ENCODE measurements at regions not wholly inside any gene's neighbourhood (a gene's known extent, or its start where the extent isn't known, plus 50 kb on each side); places are given as distances from the start of the nearest gene placed in this dataset.
A peak's percentile ranks its signal among the peaks of the same experiment; 100 is the strongest.

DNA sequence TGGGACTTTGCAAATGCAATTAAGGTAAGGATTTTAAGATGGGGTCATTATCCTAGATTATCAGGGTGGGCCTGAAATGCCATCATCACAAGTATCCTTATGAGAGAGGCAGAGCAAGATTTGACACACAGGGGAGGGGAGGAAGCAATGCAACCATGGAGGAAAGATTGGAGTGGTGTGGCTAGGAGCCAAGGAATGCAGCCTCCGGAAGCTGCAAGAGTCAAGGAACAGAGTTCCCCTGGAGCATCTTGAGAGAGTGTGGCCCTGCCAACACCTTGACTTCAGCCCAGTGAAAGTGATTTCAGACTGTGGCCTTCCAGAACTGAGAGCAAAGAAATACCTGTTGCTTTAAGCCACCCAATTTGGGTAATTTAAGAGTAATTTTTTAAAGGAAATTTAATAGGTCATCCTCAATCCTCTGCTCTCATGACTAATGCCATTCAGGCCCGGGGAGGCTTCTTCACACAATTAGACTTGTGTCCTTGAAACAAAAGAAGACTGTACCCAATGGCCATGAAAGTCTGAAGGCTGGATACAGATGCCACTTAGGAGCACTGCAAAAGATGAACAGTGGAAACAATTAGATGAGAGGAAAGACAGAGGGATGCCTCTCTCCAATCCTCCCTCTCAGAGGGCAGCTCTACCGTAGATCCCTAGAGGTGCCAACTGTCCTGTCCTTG, 250.3 kb upstream of the ID2 start:
- no peak for DNase-seq
- no peak overlapping the region for H3K27ac ChIP-seq
- no peaks in the 10 kb centered on the region for H3K9me3 ChIP-seq
- no peaks in the 10 kb centered on the region for H3K36me3 ChIP-seq
- no peaks in the 10 kb centered on the region for H3K27me3 ChIP-seq
- peaks cover 0 to 51% (median 0%) of the 10 kb centered on the region in 12 donors for H3K4me1 ChIP-seq
- intact Hi-C loops (cut with DNase I) = no loop called here
- H3K4me3 ChIP-seq = no peak overlapping the region
- WGBS, 4 donors = 69 to 86% (median 78%) methylated on average over 3 of the region's 3 CpGs
- ATAC-seq = no peak
- TF ChIP-seq, protein P1, sequence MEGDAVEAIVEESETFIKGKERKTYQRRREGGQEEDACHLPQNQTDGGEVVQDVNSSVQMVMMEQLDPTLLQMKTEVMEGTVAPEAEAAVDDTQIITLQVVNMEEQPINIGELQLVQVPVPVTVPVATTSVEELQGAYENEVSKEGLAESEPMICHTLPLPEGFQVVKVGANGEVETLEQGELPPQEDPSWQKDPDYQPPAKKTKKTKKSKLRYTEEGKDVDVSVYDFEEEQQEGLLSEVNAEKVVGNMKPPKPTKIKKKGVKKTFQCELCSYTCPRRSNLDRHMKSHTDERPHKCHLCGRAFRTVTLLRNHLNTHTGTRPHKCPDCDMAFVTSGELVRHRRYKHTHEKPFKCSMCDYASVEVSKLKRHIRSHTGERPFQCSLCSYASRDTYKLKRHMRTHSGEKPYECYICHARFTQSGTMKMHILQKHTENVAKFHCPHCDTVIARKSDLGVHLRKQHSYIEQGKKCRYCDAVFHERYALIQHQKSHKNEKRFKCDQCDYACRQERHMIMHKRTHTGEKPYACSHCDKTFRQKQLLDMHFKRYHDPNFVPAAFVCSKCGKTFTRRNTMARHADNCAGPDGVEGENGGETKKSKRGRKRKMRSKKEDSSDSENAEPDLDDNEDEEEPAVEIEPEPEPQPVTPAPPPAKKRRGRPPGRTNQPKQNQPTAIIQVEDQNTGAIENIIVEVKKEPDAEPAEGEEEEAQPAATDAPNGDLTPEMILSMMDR (IDR thresholded peaks at IDR 0.05) = no peak
- no peak for TF ChIP-seq POLR2A (IDR thresholded peaks at IDR 0.05)

DNA sequence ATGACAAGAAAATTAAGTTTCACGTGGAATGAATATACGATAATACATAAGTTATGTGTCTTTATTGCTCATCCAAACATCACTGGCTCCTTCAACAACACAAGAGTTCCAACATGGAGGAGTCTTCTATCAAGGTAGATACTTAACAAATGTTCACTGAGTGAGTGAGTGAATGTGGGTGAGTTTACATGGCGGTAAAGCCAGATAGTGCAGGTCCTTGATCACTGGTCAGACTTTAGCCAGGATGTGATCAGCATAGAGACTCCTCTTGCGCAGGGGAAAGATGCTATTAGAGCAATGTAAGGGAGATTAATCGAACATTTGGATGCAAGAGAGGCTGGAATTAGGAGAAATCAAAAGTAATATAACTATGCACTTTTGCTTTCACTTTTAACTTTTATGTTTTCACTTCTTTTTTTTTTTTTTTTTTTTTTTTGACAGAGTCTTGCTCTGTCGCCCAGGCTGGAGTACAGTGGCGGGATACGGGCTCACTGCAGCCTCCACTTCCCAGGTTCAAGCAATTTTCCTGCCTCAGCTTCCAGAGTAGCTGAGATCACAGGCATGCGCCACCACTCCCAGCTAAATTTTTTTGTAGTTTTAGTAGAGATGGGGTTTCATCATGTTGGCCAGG, 249.0 kb upstream of the ID2 start:
- ATAC-seq = no peak
- DNase-seq = no peak
- no peak overlapping the region for H3K4me3 ChIP-seq
- H3K27me3 ChIP-seq = no peaks in the 10 kb centered on the region
- 90 to 94% (median 92%) methylated on average over 9 of the region's 9 CpGs for WGBS, 4 donors
- peaks cover 0 to 43% (median 0%) of the 10 kb centered on the region in 12 donors for H3K4me1 ChIP-seq
- intact Hi-C loops (cut with DNase I) = no loop called here
- no peaks in the 10 kb centered on the region for H3K36me3 ChIP-seq
- H3K9me3 ChIP-seq = no peaks in the 10 kb centered on the region
- peak overlapping the region in 1 of 12 donors; percentile 63 for H3K27ac ChIP-seq
- TF ChIP-seq POLR2A (IDR thresholded peaks at IDR 0.05) = no peak
- TF ChIP-seq, protein P1 (IDR thresholded peaks at IDR 0.05) = no peak

DNA sequence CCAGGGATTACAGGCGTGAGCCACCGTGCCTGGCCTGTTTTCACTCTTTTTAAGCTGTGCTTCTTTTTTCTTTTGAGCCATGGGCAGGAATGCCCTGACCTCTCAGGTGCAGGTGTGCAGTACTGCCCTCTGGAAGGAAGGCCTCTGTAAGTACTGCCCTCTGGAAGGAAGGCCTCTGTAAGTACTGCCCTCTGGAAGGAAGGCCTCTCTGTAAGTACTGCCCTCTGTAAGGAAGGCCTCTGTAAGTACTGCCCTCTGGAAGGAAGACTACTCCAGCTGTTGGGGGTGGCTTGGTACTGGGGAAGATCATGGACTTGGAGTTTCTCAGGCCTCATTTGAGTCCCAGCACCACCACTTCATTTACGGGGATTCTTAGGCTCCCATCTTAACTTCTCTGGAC, 248.5 kb upstream of the ID2 start:
- no peak for ATAC-seq
- H3K27me3 ChIP-seq = no peaks in the 10 kb centered on the region
- peak overlapping the region in 1 of 12 donors; percentile 63 for H3K27ac ChIP-seq
- H3K36me3 ChIP-seq = no peaks in the 10 kb centered on the region
- 95 to 98% (median 97%) methylated on average over 3 of the region's 3 CpGs for WGBS, 4 donors
- H3K9me3 ChIP-seq = no peaks in the 10 kb centered on the region
- intact Hi-C loops (cut with DNase I) = no loop called here
- H3K4me3 ChIP-seq = no peak overlapping the region
- TF ChIP-seq, protein P1 (IDR thresholded peaks at IDR 0.05) = no peak
- TF ChIP-seq POLR2A (IDR thresholded peaks at IDR 0.05) = no peak
- H3K4me1 ChIP-seq = peaks cover 0 to 45% (median under 1%) of the 10 kb centered on the region in 12 donors
- DNase-seq = no peak

DNA sequence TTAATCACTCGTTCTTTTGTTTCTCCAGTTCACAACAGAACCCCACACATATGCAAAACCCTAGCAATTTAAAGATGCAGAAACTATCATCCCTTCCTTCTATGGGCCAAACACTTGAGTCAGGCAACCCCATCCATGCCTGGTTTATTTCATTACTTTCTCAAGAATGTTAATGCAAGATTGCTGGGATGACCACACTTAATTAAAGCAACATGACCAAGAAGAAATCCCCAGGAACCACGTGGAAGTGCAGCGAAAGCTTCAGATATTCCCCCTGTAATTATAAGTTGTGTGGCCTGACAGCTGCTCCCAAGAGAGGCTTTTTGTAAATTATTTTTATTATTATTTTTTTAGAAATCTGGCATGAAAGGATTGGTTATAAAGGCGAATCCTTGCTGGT, 246.2 kb upstream of the ID2 start:
- intact Hi-C loops (cut with DNase I) = no loop called here

More for the DNA sequence above, 246.2 kb upstream of the ID2 start:
- 88 to 91% (median 89%) methylated on average over 4 of the region's 4 CpGs for WGBS, 4 donors
- peaks cover 0 to 48% (median 5%) of the 10 kb centered on the region in 12 donors for H3K4me1 ChIP-seq
- no peaks in the 10 kb centered on the region for H3K9me3 ChIP-seq
- ATAC-seq (no peak), DNase-seq (no peak)
- no peaks in the 10 kb centered on the region for H3K36me3 ChIP-seq
- no peak for TF ChIP-seq POLR2A (IDR thresholded peaks at IDR 0.05)
- TF ChIP-seq, protein P1 (IDR thresholded peaks at IDR 0.05) = no peak
- H3K27ac ChIP-seq = no peak overlapping the region
- no peaks in the 10 kb centered on the region for H3K27me3 ChIP-seq
- H3K4me3 ChIP-seq = no peak overlapping the region

All from heart left ventricle (tissue), 16 donors.